ENCODE measurements at regions not wholly inside any gene's neighbourhood (a gene's known extent, or its start where the extent isn't known, plus 50 kb on each side); places are given as distances from the start of the nearest gene placed in this dataset.

DNA sequence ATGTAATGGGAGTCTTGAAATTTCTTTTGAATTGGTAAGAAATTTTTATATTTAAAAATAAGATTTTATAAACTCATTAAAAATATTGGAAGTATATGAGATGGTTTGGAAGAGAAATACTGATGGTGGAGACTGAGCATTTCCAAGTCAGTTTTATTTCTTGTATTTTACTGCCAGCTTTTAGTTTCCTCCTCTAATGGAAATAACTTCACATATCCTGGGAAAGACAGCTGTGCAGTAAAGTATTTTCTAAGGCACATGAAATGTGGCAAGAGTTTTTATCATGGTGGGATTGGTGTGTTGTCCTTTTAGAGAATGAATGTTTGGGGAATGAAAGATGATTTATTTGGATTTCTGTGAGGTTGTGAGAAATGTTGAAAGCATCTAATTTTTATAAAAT is 346.9 kb upstream of the RGS6 start:
- Histone ChIP-seq H3K79me1 (ENCODE audit: low read depth in 1 of 2, low read length in 2 of 2) (peaks cover 32 to 59% of the 10 kb centered on the region in 2 experiments), H2BK15ac (ENCODE audit: low read depth, low read length) (no peak overlapping the region), H2AFZ (replicated peaks; ENCODE audit: low read length, poor library complexity) (no peak overlapping the region), H4K5ac (ENCODE audit: low read depth, low read length) (no peak overlapping the region), H3K27me3 (ENCODE audit: control insufficient read depth, insufficient read depth, low read length) (no peaks in the 10 kb centered on the region), H3K9me1 (ENCODE audit: insufficient read depth, low read length) (peaks cover 6% of the 10 kb centered on the region; the same call in 1 of the 2 replicates), H3K23ac (ENCODE audit: low read depth, low read length) (no peak overlapping the region; the same call in 1 of the 2 replicates), H2BK5ac (ENCODE audit: low read depth, low read length, poor library complexity, severe bottlenecking) (peak overlapping the region; percentile 54), H4K8ac (ENCODE audit: low read depth in 2 of 2, low read length in 2 of 2) (no peak overlapping the region), H2AK5ac (ENCODE audit: low read depth, low read length) (no peak overlapping the region), H2BK20ac (ENCODE audit: low read depth, low read length) (no peak overlapping the region), H4K91ac (ENCODE audit: insufficient read depth, low read depth, low read length) (no peak overlapping the region), H3K18ac (ENCODE audit: low read depth, low read length) (no peak overlapping the region), H3K4ac (ENCODE audit: low read depth, low read length) (no peak overlapping the region), H2AK9ac (replicated peaks; ENCODE audit: low read depth, low read length, poor library complexity) (no peak overlapping the region), H3K9me3 (ENCODE audit: control insufficient read depth, insufficient read depth, low read length) (no peaks in the 10 kb centered on the region), H3K9ac (ENCODE audit: low read depth, low read length) (no peak overlapping the region), H3K4me3 (ENCODE audit: insufficient read depth, low read depth, low read length) (no peak overlapping the region), H3K14ac (replicated peaks; ENCODE audit: low read depth, low read length) (no peak overlapping the region), H3K27ac (ENCODE audit: insufficient read depth, low read length) (no peak overlapping the region), H3K4me2 (ENCODE audit: low read depth, low read length) (no peak overlapping the region; the same call in 1 of the 2 replicates), H3K36me3 (ENCODE audit: control insufficient read depth, insufficient read depth, low read length) (no peaks in the 10 kb centered on the region), H2BK120ac (ENCODE audit: low read depth, low read length) (no peak overlapping the region), H3K4me1 (ENCODE audit: control insufficient read depth, insufficient read depth, low read length) (peaks cover 10% of the 10 kb centered on the region), H4K20me1 (ENCODE audit: insufficient read depth, low read length) (no peaks in the 10 kb centered on the region; the same call in 1 of the 2 replicates), H3K56ac (ENCODE audit: extremely low read depth, insufficient read depth, low read length) (no peak overlapping the region)
- POLR2A ChIA-PET (ENCODE audit: unreplicated experiment): interaction anchor here (0.8 kb wide), 1 partner anchor 10 kb away, joined by 4 read pairs; no protein-coding TSS in a partner anchor
- BruUV-seq (replicated peaks): no TSS peak
- TF ChIP-seq MAZ (IDR thresholded peaks at IDR 0.05; ENCODE audit: borderline replicate concordance, low read depth, low read length) (no peak), RAD21 (IDR thresholded peaks at IDR 0.05; ENCODE audit: low read length) (no peak), RFX5 (IDR thresholded peaks at IDR 0.05; ENCODE audit: low read depth, low read length) (no peak), CEBPB (IDR thresholded peaks at IDR 0.05; ENCODE audit: low read depth, low read length) (no peak), USF2 (IDR thresholded peaks at IDR 0.05; ENCODE audit: low read depth, low read length) (no peak), FOS (IDR thresholded peaks at IDR 0.05; ENCODE audit: low read depth, low read length) (no peak), POLR2A (IDR thresholded peaks at IDR 0.05; ENCODE audit: low read depth, low read length) (no peak), CTCF (conservative IDR thresholded peaks at IDR 0.05; ENCODE audit: low read depth, low read length) (no peak), NFE2L2 (IDR thresholded peaks at IDR 0.05; ENCODE audit: low read depth, low read length) (no peak), MXI1 (IDR thresholded peaks at IDR 0.05; ENCODE audit: borderline replicate concordance, low read depth, low read length) (no peak), CHD1 (IDR thresholded peaks at IDR 0.05; ENCODE audit: low read depth, low read length) (no peak), SMC3 (IDR thresholded peaks at IDR 0.05; ENCODE audit: low read depth, low read length) (no peak)
- in situ Hi-C loops (cut with MboI; ENCODE audit: low sequenced_read_pairs): no loop called here
- ATAC-seq (ENCODE audit: low read depth) (no peak), DNase-seq (no peak)
- CTCF ChIA-PET: interaction anchor here (0.6 kb wide), 1 partner anchor 481 kb away, joined by 3 read pairs; no protein-coding TSS in a partner anchor
- dilution Hi-C loops (cut with HindIII; ENCODE audit: low sequenced_read_pairs, unreplicated experiment): no loop called here
- intact Hi-C loops (cut with micrococcal nuclease): loop anchor here (10.0 kb wide), 1 partner anchor 451 kb away; no protein-coding TSS in a partner anchor
